BLaER1 treated with 17β-estradiol and CSF1 and Interleukin-3, amounts not matched to agents 10 nM and 100 nM (cell line): ENCODE measurements at regions not wholly inside any gene's neighbourhood (a gene's known extent, or its start where the extent isn't known, plus 50 kb on each side); places are given as distances from the start of the nearest gene placed in this dataset.
"Not testable (repeated sequence)": the region's sequence is repeated elsewhere in the genome, so short reads cannot be mapped to it uniquely, and the experiment has no call there.

Experiments
- H3K27ac ChIP-seq, 11 experiments: shearing (Covaris generic); formaldehyde crosslinking; 2 replicates each; pipeline ENCODE4 v1.8.1; 2022
- H3K27me3 ChIP-seq, 11 experiments: shearing (Covaris generic); formaldehyde crosslinking; 2 replicates each; pipeline ENCODE4 v1.8.1; 2022
- H3K36me3 ChIP-seq, 11 experiments: shearing (Covaris generic); formaldehyde crosslinking; 2 replicates each; pipeline ENCODE4 v1.8.1; 2022
- H3K4me1 ChIP-seq, 10 experiments: shearing (Covaris generic); formaldehyde crosslinking; 2 replicates each; pipeline ENCODE4 v1.8.1; 2022
- H3K4me2 ChIP-seq, 11 experiments: shearing (Covaris generic); formaldehyde crosslinking; 2 replicates each; pipeline ENCODE4 v1.8.1; 2022
- H3K4me3 ChIP-seq, 10 experiments: shearing (Covaris generic); formaldehyde crosslinking; 2 replicates each; pipeline ENCODE4 v1.8.1; 2022
- H3K9ac ChIP-seq, 11 experiments: shearing (Covaris generic); formaldehyde crosslinking; 2 replicates each; pipeline ENCODE4 v1.8.1; 2022
- H3K9me3 ChIP-seq, 11 experiments: shearing (Covaris generic); formaldehyde crosslinking; replicated peaks in 1 of 11; 2 replicates each; pipeline ENCODE4 v1.8.1; 2022
- H4K20me1 ChIP-seq, 11 experiments: shearing (Covaris generic); formaldehyde crosslinking; 2 replicates each; pipeline ENCODE4 v1.8.1; 2022
- Cebpa-rat ChIP-seq, 11 experiments: shearing (Covaris generic); IDR thresholded peaks; 2 replicates each; pipeline ENCODE4 v1.8.1; 2022

GRCh38 chr1:37372302-37372701 lies 102.1 kb upstream of the ZC3H12A start:
- TF ChIP-seq Cebpa-rat (IDR thresholded peaks at IDR 0.05), result no peak
- H3K4me2 ChIP-seq, result no peak overlapping the region
- no peaks in the 10 kb centered on the region for H3K27me3 ChIP-seq
- H3K4me3 ChIP-seq, result no peak overlapping the region
- no peak overlapping the region for H3K27ac ChIP-seq
- H3K36me3 ChIP-seq, result no peaks in the 10 kb centered on the region
- peaks cover 0 to 7% (median 0%) of the 10 kb centered on the region in 11 experiments; a peak in 1 of 22 replicates for H3K9me3 ChIP-seq
- no peaks in the 10 kb centered on the region for H4K20me1 ChIP-seq
- no peak overlapping the region for H3K9ac ChIP-seq
- H3K4me1 ChIP-seq, result peaks cover 0 to 27% (median 0%) of the 10 kb centered on the region in 10 experiments; a peak in 3 of 20 replicates

GRCh38 chr1:37372711-37373110 lies 101.7 kb upstream of the ZC3H12A start:
- H3K4me1 ChIP-seq, result peaks cover 0 to 27% (median 0%) of the 10 kb centered on the region in 10 experiments; a peak in 3 of 20 replicates
- no peak overlapping the region for H3K9ac ChIP-seq
- no peak overlapping the region for H3K27ac ChIP-seq
- TF ChIP-seq Cebpa-rat (IDR thresholded peaks at IDR 0.05), result no peak
- H3K27me3 ChIP-seq, result no peaks in the 10 kb centered on the region
- no peak overlapping the region for H3K4me3 ChIP-seq
- H3K36me3 ChIP-seq, result no peaks in the 10 kb centered on the region
- H4K20me1 ChIP-seq, result no peaks in the 10 kb centered on the region
- H3K4me2 ChIP-seq, result no peak overlapping the region
- peaks cover 0 to 5% (median 0%) of the 10 kb centered on the region in 11 experiments; a peak in 1 of 22 replicates for H3K9me3 ChIP-seq

- no peak overlapping the region for H3K9ac ChIP-seq
- H3K27me3 ChIP-seq, result no peaks in the 10 kb centered on the region
- no peaks in the 10 kb centered on the region for H4K20me1 ChIP-seq
- H3K27ac ChIP-seq, result no peak overlapping the region
- no peaks in the 10 kb centered on the region for H3K36me3 ChIP-seq
- H3K9me3 ChIP-seq, result peaks cover 0 to 5% (median 0%) of the 10 kb centered on the region in 11 experiments; a peak in 1 of 22 replicates
- H3K4me3 ChIP-seq, result no peak overlapping the region
- no peak for TF ChIP-seq Cebpa-rat (IDR thresholded peaks at IDR 0.05)
- H3K4me1 ChIP-seq, result peaks cover 0 to 23% (median 0%) of the 10 kb centered on the region in 10 experiments; a peak in 3 of 20 replicates
- no peak overlapping the region for H3K4me2 ChIP-seq
Observed at GRCh38 chr1:37373413-37373812, 101.0 kb upstream of the ZC3H12A start.

GRCh38 chr1:37380546-37380945 lies 93.8 kb upstream of the ZC3H12A start:
- not testable (repeated sequence) for H3K4me2 ChIP-seq

GRCh38 chr1:37387854-37388253 lies 86.5 kb upstream of the ZC3H12A start:
- Histone ChIP-seq H3K27ac (no peak overlapping the region), H3K4me1 (peaks cover 0 to 9% (median 0%) of the 10 kb centered on the region in 10 experiments; a peak in 3 of 20 replicates), H3K4me3 (no peak overlapping the region), H3K4me2 (no peak overlapping the region), H3K36me3 (no peaks in the 10 kb centered on the region), H4K20me1 (no peaks in the 10 kb centered on the region; a peak in 1 of 22 replicates), H3K9ac (no peak overlapping the region), H3K27me3 (no peaks in the 10 kb centered on the region), H3K9me3 (no peaks in the 10 kb centered on the region)
- no peak for TF ChIP-seq Cebpa-rat (IDR thresholded peaks at IDR 0.05)

More at GRCh38 chr1:37380546-37380945, 93.8 kb upstream of the ZC3H12A start:
- H3K27ac ChIP-seq, H3K9me3 ChIP-seq, H3K9ac ChIP-seq, H3K4me1 ChIP-seq, H3K36me3 ChIP-seq, H3K4me3 ChIP-seq, H3K27me3 ChIP-seq, H4K20me1 ChIP-seq: not testable (repeated sequence)

- Histone ChIP-seq H3K4me1 (peaks cover 0 to 9% (median 0%) of the 10 kb centered on the region in 10 experiments; a peak in 3 of 20 replicates), H3K4me2 (no peak overlapping the region), H3K4me3 (no peak overlapping the region), H3K9me3 (no peaks in the 10 kb centered on the region), H3K27ac (no peak overlapping the region), H3K36me3 (no peaks in the 10 kb centered on the region), H3K27me3 (no peaks in the 10 kb centered on the region), H4K20me1 (no peaks in the 10 kb centered on the region; a peak in 1 of 22 replicates), H3K9ac (no peak overlapping the region)
- no peak for TF ChIP-seq Cebpa-rat (IDR thresholded peaks at IDR 0.05)
Observed at GRCh38 chr1:37389327-37389726, 85.1 kb upstream of the ZC3H12A start.

- Histone ChIP-seq H3K27me3 (no peaks in the 10 kb centered on the region), H3K27ac (no peak overlapping the region), H3K36me3 (no peaks in the 10 kb centered on the region), H3K4me3 (no peak overlapping the region), H4K20me1 (no peaks in the 10 kb centered on the region; a peak in 1 of 22 replicates), H3K4me1 (peaks cover 0 to 15% (median 0%) of the 10 kb centered on the region in 10 experiments; a peak in 5 of 20 replicates), H3K9ac (no peak overlapping the region), H3K4me2 (no peak overlapping the region), H3K9me3 (no peaks in the 10 kb centered on the region)
- no peak for TF ChIP-seq Cebpa-rat (IDR thresholded peaks at IDR 0.05)
Observed at GRCh38 chr1:37391211-37392011, 83.0 kb upstream of the ZC3H12A start.

GRCh38 chr1:37392051-37392450 lies 82.3 kb upstream of the ZC3H12A start:
- H3K27ac ChIP-seq, result no peak overlapping the region
- H3K9ac ChIP-seq, result no peak overlapping the region
- peaks cover 0 to 13% (median 0%) of the 10 kb centered on the region in 10 experiments; a peak in 5 of 20 replicates for H3K4me1 ChIP-seq
- no peaks in the 10 kb centered on the region; a peak in 1 of 22 replicates for H4K20me1 ChIP-seq
- H3K9me3 ChIP-seq, result no peaks in the 10 kb centered on the region
- H3K4me2 ChIP-seq, result no peak overlapping the region
- no peaks in the 10 kb centered on the region for H3K27me3 ChIP-seq
- no peak overlapping the region for H3K4me3 ChIP-seq
- H3K36me3 ChIP-seq, result no peaks in the 10 kb centered on the region
- no peak for TF ChIP-seq Cebpa-rat (IDR thresholded peaks at IDR 0.05)

GRCh38 chr1:37393173-37394120 lies 80.9 kb upstream of the ZC3H12A start:
- Histone ChIP-seq H3K36me3 (no peaks in the 10 kb centered on the region), H3K27ac (no peak overlapping the region), H3K4me1 (peaks cover 0 to 9% (median 0%) of the 10 kb centered on the region in 10 experiments; a peak in 5 of 20 replicates), H3K9me3 (no peaks in the 10 kb centered on the region), H3K27me3 (no peaks in the 10 kb centered on the region), H3K4me3 (no peak overlapping the region), H4K20me1 (no peaks in the 10 kb centered on the region; a peak in 1 of 22 replicates), H3K4me2 (no peak overlapping the region), H3K9ac (no peak overlapping the region)
- TF ChIP-seq Cebpa-rat (IDR thresholded peaks at IDR 0.05), result no peak
